IPS DF 4.7 (cell line): ENCODE measurements at regions not wholly inside any gene's neighbourhood (a gene's known extent, or its start where the extent isn't known, plus 50 kb on each side); places are given as distances from the start of the nearest gene placed in this dataset.

ENCODE experiments used
- DNase-seq: peaks from one replicate; pipeline ENCODE4 v3.0.0-alpha.2; 2013; ENCODE audit warnings: low spot score; ENCODE audit errors: extremely low read depth

DNA sequence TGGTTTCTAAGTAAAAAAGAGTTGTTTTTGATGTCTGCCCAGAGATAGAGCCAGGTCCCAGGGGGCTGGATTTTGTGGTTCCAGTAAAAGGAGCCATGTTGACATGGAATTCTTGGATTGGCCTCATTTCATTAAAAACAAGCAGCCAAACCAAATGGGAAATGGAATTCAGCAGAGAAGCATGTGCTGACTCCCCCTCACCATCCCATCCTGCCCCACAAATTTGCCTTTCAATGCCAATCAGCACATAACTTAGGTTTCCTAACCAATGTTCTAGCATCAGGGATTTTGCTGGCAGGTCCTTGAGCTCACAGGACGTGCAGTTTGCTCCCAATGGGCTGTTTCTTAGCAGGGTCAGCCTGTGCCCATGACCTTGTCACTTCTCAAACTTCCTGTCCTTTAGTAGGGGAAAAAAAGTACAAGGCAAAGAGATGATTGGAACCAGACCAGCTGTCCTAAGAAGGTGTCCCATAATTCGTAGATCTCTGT is 101.5 kb upstream of the GADD45A start:
- DNase-seq = no peak

DNA sequence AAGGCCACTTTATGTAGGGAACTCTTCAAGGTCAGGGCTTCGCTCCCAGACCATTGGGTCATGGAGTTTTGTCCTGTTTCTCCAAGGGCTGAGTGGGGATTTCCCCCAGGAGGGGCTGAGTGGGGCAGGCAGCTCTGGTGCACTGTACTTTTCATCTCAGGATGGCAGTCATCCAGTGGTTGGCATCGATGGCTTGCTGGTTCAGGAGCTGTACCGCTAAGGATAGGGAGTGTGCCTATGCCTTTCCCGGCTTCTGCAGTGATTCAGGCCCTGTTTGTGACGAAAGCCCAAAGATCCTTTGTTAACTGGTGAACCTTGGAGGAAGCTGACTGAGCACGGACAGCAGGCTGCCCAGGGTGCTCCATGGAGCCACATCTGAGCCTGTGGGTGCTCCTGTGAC is 100.1 kb upstream of the GADD45A start:
- DNase-seq = no peak

DNA sequence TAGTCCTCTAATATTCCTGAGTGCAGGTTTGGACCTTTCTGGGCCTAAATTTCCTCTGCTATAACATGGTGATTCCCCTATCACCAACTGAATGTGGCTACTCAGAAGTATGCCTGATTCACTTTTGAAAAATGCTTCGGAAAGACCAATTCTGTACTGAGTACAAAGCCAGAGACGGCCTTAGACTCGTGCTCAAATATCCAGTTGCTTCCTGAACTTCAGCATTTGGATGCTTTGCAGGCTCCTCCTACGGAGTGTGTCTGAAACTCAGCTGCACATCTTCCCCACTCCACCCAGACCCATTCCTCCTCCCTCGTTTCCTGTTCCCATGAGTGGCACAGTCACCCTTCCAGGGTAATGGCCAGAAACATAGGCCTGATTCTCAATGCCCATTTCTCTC is 98.4 kb upstream of the GADD45A start:
- no peak for DNase-seq

GRCh38 chr1:67588178-67588855 is 96.7 kb upstream of the GADD45A start:
- no peak for DNase-seq

- no peak for DNase-seq
Measured at GRCh38 chr1:67589519-67590233, 95.3 kb upstream of the GADD45A start.

- DNase-seq = no peak
Measured at GRCh38 chr1:67590329-67590728, 94.7 kb upstream of the GADD45A start.

- DNase-seq = no peak
Measured at GRCh38 chr1:67594764-67595163, 90.2 kb upstream of the GADD45A start.

GRCh38 chr1:67596674-67597073 is 88.3 kb upstream of the GADD45A start:
- no peak for DNase-seq

- DNase-seq = no peak
Measured at GRCh38 chr1:67597336-67597735, 87.7 kb upstream of the GADD45A start.

- DNase-seq = no peak
Measured at GRCh38 chr1:67599085-67599484, 85.9 kb upstream of the GADD45A start.

GRCh38 chr1:67601539-67601938 is 83.5 kb upstream of the GADD45A start:
- DNase-seq = no peak

DNA sequence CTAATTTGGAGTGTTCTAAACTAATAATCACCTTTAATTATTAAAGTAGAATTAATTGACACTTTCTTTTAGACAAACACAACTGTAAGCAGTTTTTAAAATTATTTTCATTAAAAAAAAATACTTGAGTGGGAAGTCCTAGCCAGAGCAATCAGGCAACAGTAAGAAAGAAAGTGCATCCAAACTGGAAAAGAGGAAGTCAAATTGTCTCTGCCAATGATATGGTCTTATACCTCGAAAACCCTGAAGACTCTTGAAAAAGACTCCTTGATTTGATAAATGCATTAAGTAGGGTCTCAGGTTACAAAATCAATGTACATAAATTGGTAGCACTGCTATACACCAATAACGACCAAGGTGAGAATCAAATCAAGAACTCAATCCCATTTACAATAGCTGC is 83.0 kb upstream of the GADD45A start:
- DNase-seq = no peak

DNA sequence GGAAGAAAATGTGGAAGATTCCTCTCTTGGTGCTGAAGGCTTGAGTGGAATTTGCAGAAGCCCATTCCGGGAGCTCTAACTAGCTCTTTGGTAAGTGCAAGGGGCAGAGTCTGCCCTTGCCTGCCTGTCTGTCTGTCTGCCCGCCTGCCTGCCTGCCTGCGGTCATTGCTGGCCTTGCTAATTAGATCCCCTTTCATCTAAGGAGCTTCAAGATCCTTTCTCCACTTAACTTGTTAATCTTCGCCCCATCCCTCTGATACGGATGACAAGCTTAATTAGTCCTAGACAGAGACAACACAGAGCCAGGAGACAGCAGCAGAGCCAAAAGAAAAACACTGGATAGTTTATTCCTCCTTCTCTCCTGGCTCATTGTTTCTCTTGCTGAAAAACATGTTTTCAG is 80.2 kb upstream of the GADD45A start:
- DNase-seq = no peak

- DNase-seq = no peak
Measured at GRCh38 chr1:67605209-67605780, 79.7 kb upstream of the GADD45A start.

- no peak for DNase-seq
Measured at GRCh38 chr1:67607286-67607685, 77.7 kb upstream of the GADD45A start.

DNA sequence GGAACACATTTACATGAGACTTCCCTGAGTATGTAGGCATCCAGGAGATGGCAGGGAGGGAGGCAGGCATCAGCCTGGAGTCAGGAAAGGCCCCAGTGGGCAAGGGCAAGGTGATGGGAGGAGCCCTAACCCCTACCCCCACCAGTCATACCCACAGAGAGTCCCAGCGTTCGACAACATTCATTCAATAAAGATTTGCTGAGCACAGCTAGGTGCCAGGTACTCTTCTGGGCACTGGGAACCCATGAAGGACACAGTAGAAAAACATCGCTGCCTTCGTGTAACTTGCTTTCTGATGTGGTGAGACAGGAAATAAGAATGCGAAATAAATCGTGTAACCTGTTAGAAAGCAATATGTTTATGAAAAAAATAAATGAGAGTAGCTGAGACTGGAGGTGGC is 77.3 kb upstream of the GADD45A start:
- DNase-seq = no peak

DNA sequence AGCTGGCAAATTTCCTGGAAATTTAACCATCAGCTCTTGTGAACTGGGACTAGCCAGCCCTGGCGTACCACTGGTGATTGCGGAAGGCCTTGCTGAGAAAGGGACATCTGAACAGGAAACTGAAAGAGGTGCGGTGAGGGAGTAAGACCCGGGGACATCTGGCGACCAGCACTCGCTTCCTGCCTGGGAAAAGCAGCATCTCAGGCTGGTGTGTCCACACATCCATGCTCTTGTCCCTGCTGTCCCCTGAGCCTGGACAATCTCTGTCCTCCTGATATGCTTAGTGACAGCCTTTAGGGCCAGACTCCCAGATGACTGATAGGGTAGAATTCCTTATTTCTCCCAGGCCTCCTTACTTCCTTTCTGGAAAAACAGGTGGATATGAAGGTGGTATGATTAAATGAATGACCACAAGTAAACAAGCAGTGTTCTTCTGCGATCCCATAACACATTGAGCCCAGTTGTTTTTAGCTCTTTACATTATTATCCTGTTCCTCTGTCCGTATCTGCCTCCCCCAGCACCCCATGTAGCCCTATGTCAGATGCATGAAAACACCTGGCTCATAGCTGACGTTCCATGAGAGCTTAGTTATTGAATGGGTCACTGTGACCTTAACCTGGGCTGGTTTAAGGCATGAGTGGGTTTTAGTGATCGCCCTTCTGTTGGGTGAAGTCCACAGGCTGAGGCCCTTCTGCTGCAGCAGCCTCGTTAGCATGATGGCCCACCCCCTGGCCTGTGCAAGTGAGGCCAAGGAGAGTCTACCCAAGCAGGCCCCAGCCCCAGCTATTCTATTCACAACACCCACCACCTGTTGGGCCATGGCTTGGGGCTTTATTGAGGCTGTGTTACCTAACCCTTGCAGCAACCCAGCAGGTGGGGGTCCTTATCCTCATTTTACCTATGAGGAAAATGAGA is 76.1 kb upstream of the GADD45A start:
- no peak for DNase-seq

- no peak for DNase-seq
Measured at GRCh38 chr1:67609577-67610341, 75.2 kb upstream of the GADD45A start.

- DNase-seq = no peak
Measured at GRCh38 chr1:67610450-67610849, 74.6 kb upstream of the GADD45A start.

DNA sequence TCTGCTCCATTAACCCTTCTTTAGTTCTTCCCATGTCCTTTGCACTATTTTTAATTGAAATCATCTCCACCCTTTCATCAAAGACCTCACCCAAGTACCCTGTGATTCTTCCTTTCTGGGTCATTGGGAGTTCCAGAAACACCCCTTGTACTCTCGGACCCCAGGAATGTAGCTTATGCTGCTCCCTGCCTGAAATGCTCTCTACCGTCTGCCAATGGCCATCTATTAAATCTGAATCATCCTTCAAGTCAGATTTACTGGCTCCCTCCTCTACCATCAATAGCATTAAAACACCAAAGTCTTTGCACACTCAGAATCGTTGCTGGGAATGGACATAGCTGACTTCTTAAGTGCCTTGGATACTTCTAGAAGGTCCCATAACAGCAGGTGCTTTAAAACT is 73.2 kb upstream of the GADD45A start:
- no peak for DNase-seq

DNA sequence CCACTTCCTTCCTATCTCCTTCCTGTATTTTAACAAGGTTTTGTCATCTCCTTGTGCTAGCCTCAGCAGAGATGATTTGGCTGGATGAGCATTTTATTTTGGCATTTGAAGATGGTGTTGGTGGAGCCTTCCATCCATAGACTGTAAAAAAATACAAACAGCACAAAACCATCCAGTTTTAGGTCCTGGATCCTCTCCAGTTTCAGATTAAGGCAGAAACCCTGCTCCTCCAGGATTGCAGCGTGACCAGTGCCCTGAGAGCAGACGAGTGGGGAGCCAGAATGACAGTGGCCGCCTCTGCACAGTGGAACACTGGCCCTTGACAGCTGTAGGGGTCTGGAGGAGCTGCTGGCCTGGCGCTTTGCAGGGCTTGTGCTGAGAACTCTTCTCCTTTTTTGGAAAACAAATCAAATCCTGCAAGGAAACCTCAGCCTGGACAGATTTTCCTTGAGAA is 72.2 kb upstream of the GADD45A start:
- no peak for DNase-seq
